K562 (cell line): ENCODE measurements at regions not wholly inside any gene's neighbourhood (a gene's known extent, or its start where the extent isn't known, plus 50 kb on each side); places are given as distances from the start of the nearest gene placed in this dataset.
"Not testable (repeated sequence)": the region's sequence is repeated elsewhere in the genome, so short reads cannot be mapped to it uniquely, and the experiment has no call there.

Source experiments
- ATAC-seq: fragments of 200-7000 bp; cut with Tn5 transposase; 3 replicates; pipeline ENCODE4 v1.9.1; 2020; ENCODE audit warnings: moderate library complexity
- BruUV-seq: library from RNA; stranded (reverse); fragments of 400-500 nt; replicated peaks from 2 replicates; lab custom pipeline; 2021; lab: Mats Ljungman, UMichigan
- CTCF ChIA-PET: fragments of 300-600 bp; formaldehyde crosslinking; extraction: SDS; loops from one replicate; lab custom pipeline; 2021; ENCODE audit warnings: low intra/inter-chr PET ratio; lab: Yijun Ruan, JAX
- POLR2A ChIA-PET: fragments of 300-600, 350-650 bp; sonication (Branson Sonifier 250); formaldehyde crosslinking; extraction: SDS; loops from one replicate; lab custom pipeline; 2021; ENCODE audit warnings: antibody characterized with exemption, inconsistent platforms; lab: Yijun Ruan, JAX
- DNase-seq, 4 experiments: peaks; one replicate each; pipeline versions ENCODE4 v3.0.0 to v3.0.0-alpha.2; 2011 to 2018; ENCODE audit warnings: low spot score in 3 of 4, mixed read lengths in 3 of 4; ENCODE audit errors: extremely low read depth in 1 of 4
- FAIRE-seq: peaks from 2 replicates; lab custom pipeline; 2011; peaks lifted over from hg19 to GRCh38; lab: Jason Lieb, UNC
- H2AFZ ChIP-seq: 2 replicates; pipeline ENCODE4 v1.6.0; 2011; ENCODE audit warnings: low read depth, low read length, control low read depth, inconsistent platforms
- H3K27ac ChIP-seq: fragments of 200-600 bp; 3 replicates; pipeline ENCODE4 v1.8.0; 2011; ENCODE audit warnings: low read depth, mild to moderate bottlenecking, control low read depth, inconsistent platforms, low read length, moderate library complexity, mixed read lengths; ENCODE audit errors: extremely low read depth
- H3K27me3 ChIP-seq, 2 experiments: fragments of 300-600 bp in 1 of 2; 2 replicates in 1 of 2; 3 replicates in 1 of 2; pipeline versions ENCODE4 v1.6.0 to v1.8.0; 2011; ENCODE audit warnings: inconsistent platforms in 2 of 2, low read length in 2 of 2, mild to moderate bottlenecking in 1 of 2, mixed read lengths in 1 of 2, moderate library complexity in 1 of 2; ENCODE audit not compliant: control insufficient read depth in 2 of 2, insufficient read depth in 2 of 2
- H3K36me3 ChIP-seq: fragments of 300-600 bp; 3 replicates; pipeline ENCODE4 v1.8.0; 2011; ENCODE audit warnings: mild to moderate bottlenecking, low read length, inconsistent platforms; ENCODE audit not compliant: control insufficient read depth, insufficient read depth
- H3K4me1 ChIP-seq, 2 experiments: fragments of 200-600 bp in 1 of 2; replicated peaks in 1 of 2; 2 replicates in 1 of 2; 3 replicates in 1 of 2; pipeline versions ENCODE4 v1.5.1 to v1.8.0; 2011; ENCODE audit warnings: inconsistent platforms in 2 of 2, low read length in 2 of 2, mild to moderate bottlenecking in 1 of 2, mixed read lengths in 1 of 2, moderate library complexity in 1 of 2; ENCODE audit not compliant: control insufficient read depth in 2 of 2, insufficient read depth in 2 of 2
- H3K4me2 ChIP-seq: 2 replicates; pipeline ENCODE4 v1.6.1; 2011; ENCODE audit warnings: low read length, control low read depth, inconsistent platforms, mixed read lengths; ENCODE audit not compliant: insufficient read depth
- H3K4me3 ChIP-seq: fragments of 200-600 bp; sonication (generic), shearing (Covaris generic); 2 replicates; pipeline ENCODE4 v1.5.1; 2016; ENCODE audit warnings: control low read depth, inconsistent platforms
- H3K79me2 ChIP-seq: fragments of 200-600 bp; 3 replicates; pipeline ENCODE4 v1.8.0; 2011; ENCODE audit warnings: low read length, inconsistent platforms; ENCODE audit not compliant: control insufficient read depth, insufficient read depth
- H3K9ac ChIP-seq, 2 experiments: 2 replicates each; pipeline versions ENCODE4 v1.6.0 to v1.6.1; 2011; ENCODE audit warnings: low read depth in 2 of 2, low read length in 2 of 2, control low read depth in 1 of 2, inconsistent platforms in 1 of 2, mild to moderate bottlenecking in 1 of 2, mixed read lengths in 1 of 2; ENCODE audit not compliant: insufficient read depth in 1 of 2
- H3K9me1 ChIP-seq: one replicate; pipeline ENCODE4 v1.6.0; 2011; ENCODE audit warnings: inconsistent platforms, mild to moderate bottlenecking, low read length, moderate library complexity; ENCODE audit not compliant: control insufficient read depth, insufficient read depth
- H3K9me3 ChIP-seq: replicated peaks from 2 replicates; pipeline ENCODE4 v1.5.1; 2011; ENCODE audit warnings: low read depth, low read length, inconsistent platforms; ENCODE audit not compliant: control insufficient read depth, insufficient read depth
- H4K20me1 ChIP-seq: replicated peaks from 2 replicates; pipeline ENCODE4 v1.6.1; 2011; ENCODE audit warnings: low read length, inconsistent platforms, mixed read lengths; ENCODE audit not compliant: control insufficient read depth, insufficient read depth
- POLR3G ChIP-seq: IDR thresholded peaks from 2 replicates; pipeline ENCODE4 v1.6.1; 2011; ENCODE audit not compliant: insufficient read length, insufficient replicate concordance; ENCODE audit errors: extremely low read depth
- WGBS: fragments of 100-300 bp; shearing (Covaris generic); methylation state at CpG from one replicate; pipeline ENCODE4 v1.1.6; 2016; ENCODE audit warnings: low coverage, mixed read lengths; ENCODE audit not compliant: insufficient coverage; ENCODE audit errors: missing lambda C conversion rate; 5-methylcytosine and 5-hydroxymethylcytosine counted together
- in situ Hi-C: fragments of 300-500 bp; cut with MboI; formaldehyde crosslinking; loops from 4 replicates; pipeline ENCODE4 v1.15.0; 2018; ENCODE audit warnings: inconsistent platforms, mixed read lengths
- intact Hi-C: fragments of 100-400 bp; cut with micrococcal nuclease; formaldehyde crosslinking; loops from 2 replicates; pipeline ENCODE4 v1.14.2; 2022
- TF ChIP-seq, protein P1 (sequence below): IDR thresholded peaks from 2 replicates; pipeline ENCODE4 v1.6.1; 2016; ENCODE audit warnings: missing genetic modification characterization, missing compliant biosample characterization

- no peak for TF ChIP-seq POLR3G
- TF ChIP-seq, protein P1, sequence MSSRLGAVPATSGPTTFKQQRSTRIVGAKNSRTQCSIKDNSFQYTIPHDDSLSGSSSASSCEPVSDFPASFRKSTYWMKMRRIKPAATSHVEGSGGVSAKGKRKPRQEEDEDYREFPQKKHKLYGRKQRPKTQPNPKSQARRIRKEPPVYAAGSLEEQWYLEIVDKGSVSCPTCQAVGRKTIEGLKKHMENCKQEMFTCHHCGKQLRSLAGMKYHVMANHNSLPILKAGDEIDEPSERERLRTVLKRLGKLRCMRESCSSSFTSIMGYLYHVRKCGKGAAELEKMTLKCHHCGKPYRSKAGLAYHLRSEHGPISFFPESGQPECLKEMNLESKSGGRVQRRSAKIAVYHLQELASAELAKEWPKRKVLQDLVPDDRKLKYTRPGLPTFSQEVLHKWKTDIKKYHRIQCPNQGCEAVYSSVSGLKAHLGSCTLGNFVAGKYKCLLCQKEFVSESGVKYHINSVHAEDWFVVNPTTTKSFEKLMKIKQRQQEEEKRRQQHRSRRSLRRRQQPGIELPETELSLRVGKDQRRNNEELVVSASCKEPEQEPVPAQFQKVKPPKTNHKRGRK (tag), result peak; percentile 86
- H3K36me3 ChIP-seq, result no peaks in the 10 kb centered on the region
- FAIRE-seq (no peak), DNase-seq (no peak), ATAC-seq (no peak)
- in situ Hi-C loops, result no loop called here
- peaks cover 13 to 29% of the 10 kb centered on the region in 2 experiments; a peak in 3 of 5 replicates for H3K4me1 ChIP-seq
- ChIA-PET CTCF (no interaction called here), POLR2A (no interaction called here)
- H3K27ac ChIP-seq, result peak overlapping the region; percentile 19; the same call in 1 of the 3 replicates
- no peaks in the 10 kb centered on the region for H3K9me3 ChIP-seq
- no peak overlapping the region for H3K9ac ChIP-seq
- no peak overlapping the region for H3K4me2 ChIP-seq
- H4K20me1 ChIP-seq, result no peaks in the 10 kb centered on the region
- no peaks in the 10 kb centered on the region for H3K79me2 ChIP-seq
- H3K4me3 ChIP-seq, result no peak overlapping the region
- BruUV-seq, result no TSS peak
- H3K9me1 ChIP-seq, result no peaks in the 10 kb centered on the region
- 0 out of 2 replicates have a peak overlapping the region, but pooled peaks have one; percentile 86 for H2AFZ ChIP-seq
- H3K27me3 ChIP-seq, result no peaks in the 10 kb centered on the region
- WGBS, result 49% methylated on average over 3 of the region's 4 CpGs
- intact Hi-C loops, result loop anchor here (2.0 kb wide), 1 partner anchor 125 kb away; no protein-coding TSS in a partner anchor
These were observed 122.0 kb upstream of the CCND2 start for GRCh38 chr12:4151362-4152121.

GRCh38 chr12:4150355-4150754 lies 123.2 kb upstream of the CCND2 start:
- H3K27me3 ChIP-seq, in situ Hi-C loops, CTCF ChIA-PET, POLR2A ChIA-PET, H3K9me1 ChIP-seq, H3K4me2 ChIP-seq, ATAC-seq, H3K27ac ChIP-seq, H3K4me3 ChIP-seq, H2AFZ ChIP-seq, H3K79me2 ChIP-seq, H4K20me1 ChIP-seq, H3K36me3 ChIP-seq, BruUV-seq, H3K9me3 ChIP-seq, H3K9ac ChIP-seq, intact Hi-C loops, FAIRE-seq, DNase-seq: not testable (repeated sequence)
- 86% methylated on average over 5 of the region's 11 CpGs for WGBS
- H3K4me1 ChIP-seq, result peaks cover 13 to 32% of the 10 kb centered on the region in 2 experiments; a peak in 3 of 5 replicates
